MM.1S (cell line): ENCODE measurements at regions not wholly inside any gene's neighbourhood (a gene's known extent, or its start where the extent isn't known, plus 50 kb on each side); places are given as distances from the start of the nearest gene placed in this dataset.

ENCODE experiments used
- DNase-seq: peaks from one replicate; pipeline ENCODE4 v3.0.0-alpha.2; 2015
- H2AFZ ChIP-seq: fragments of 300-600 bp; sonication (generic); 2 replicates; pipeline ENCODE4 v1.6.0; 2016; ENCODE audit warnings: antibody characterized with exemption, low read length
- H3F3A ChIP-seq: fragments of 300-600 bp; sonication (generic); 2 replicates; pipeline ENCODE4 v1.6.1; 2016; ENCODE audit warnings: mild to moderate bottlenecking, antibody characterized with exemption, low read length, moderate library complexity, mixed read lengths; ENCODE audit not compliant: insufficient read depth
- H3K27ac ChIP-seq: fragments of 300-600 bp; sonication (generic); 2 replicates; pipeline ENCODE4 v1.5.1; 2016; ENCODE audit warnings: mild to moderate bottlenecking, low read length
- H3K27me3 ChIP-seq: fragments of 300-600 bp; sonication (generic); replicated peaks from 2 replicates; pipeline ENCODE4 v1.6.0; 2016; ENCODE audit warnings: low read length; ENCODE audit not compliant: insufficient read depth
- H3K36me3 ChIP-seq: fragments of 300-600 bp; sonication (generic); replicated peaks from 2 replicates; pipeline ENCODE4 v1.6.1; 2016; ENCODE audit warnings: mild to moderate bottlenecking, low read length, mixed read lengths; ENCODE audit not compliant: insufficient read depth
- H3K4me1 ChIP-seq: fragments of 300-600 bp; sonication (generic); 2 replicates; pipeline ENCODE4 v1.6.1; 2016; ENCODE audit warnings: low read length, mixed read lengths
- H3K4me2 ChIP-seq: fragments of 300-600 bp; sonication (generic); 2 replicates; pipeline ENCODE4 v1.6.0; 2016; ENCODE audit warnings: low read depth, low read length
- H3K4me3 ChIP-seq: fragments of 300-600 bp; sonication (generic); 2 replicates; pipeline ENCODE4 v1.5.1; 2016; ENCODE audit warnings: low read length, mixed read lengths
- H3K79me2 ChIP-seq: fragments of 300-600 bp; sonication (generic); 2 replicates; pipeline ENCODE4 v1.6.1; 2016; ENCODE audit warnings: mixed run types, low read length, mixed read lengths
- H3K9ac ChIP-seq: fragments of 300-600 bp; sonication (generic); 2 replicates; pipeline ENCODE4 v1.6.1; 2016; ENCODE audit warnings: low read length, mixed read lengths
- H3K9me2 ChIP-seq: fragments of 300-600 bp; sonication (generic); replicated peaks from 2 replicates; pipeline ENCODE4 v1.6.1; 2016; ENCODE audit warnings: mild to moderate bottlenecking, low read length, mixed read lengths; ENCODE audit not compliant: insufficient read depth
- H3K9me3 ChIP-seq: fragments of 300-600 bp; sonication (generic); replicated peaks from 2 replicates; pipeline ENCODE4 v1.6.1; 2016; ENCODE audit warnings: mild to moderate bottlenecking, low read length, mixed read lengths; ENCODE audit not compliant: insufficient read depth
- H4K20me1 ChIP-seq: fragments of 300-600 bp; sonication (generic); 2 replicates; pipeline ENCODE4 v1.6.1; 2016; ENCODE audit warnings: mild to moderate bottlenecking, low read length, moderate library complexity, mixed read lengths; ENCODE audit not compliant: insufficient read depth
- CTCF ChIP-seq: fragments of 300-600 bp; sonication (generic); IDR thresholded peaks from 2 replicates; pipeline ENCODE4 v1.5.1; 2016; ENCODE audit warnings: antibody characterized with exemption, low read length, mixed read lengths
- EZH2 ChIP-seq: fragments of 300-600 bp; sonication (generic); optimal IDR thresholded peaks from 2 replicates; pipeline ENCODE3; 2017; ENCODE audit warnings: low read depth, mild to moderate bottlenecking, antibody characterized with exemption, low read length, mixed read lengths
- EZH2phosphoT487 ChIP-seq: fragments of 300-600 bp; sonication (generic); IDR thresholded peaks from 2 replicates; pipeline ENCODE4 v1.6.1; 2018; ENCODE audit warnings: antibody characterized with exemption, low read length

- H3K36me3 ChIP-seq, result no peaks in the 10 kb centered on the region
Observed at GRCh38 chr2:107760620-107761364, 65.9 kb upstream of the RGPD4 start.

GRCh38 chr2:107772353-107772752 lies 54.3 kb upstream of the RGPD4 start:
- no peaks in the 10 kb centered on the region for H3K9me2 ChIP-seq
- TF ChIP-seq CTCF (no peak), EZH2phosphoT487 (no peak), EZH2 (no peak)
- H3K4me1 ChIP-seq, result no peaks in the 10 kb centered on the region
- no peak overlapping the region for H3K27ac ChIP-seq
- H3K79me2 ChIP-seq, result no peaks in the 10 kb centered on the region
- H3K27me3 ChIP-seq, result no peaks in the 10 kb centered on the region
- no peak overlapping the region for H2AFZ ChIP-seq
- H3K4me2 ChIP-seq, result no peak overlapping the region
- H4K20me1 ChIP-seq, result no peaks in the 10 kb centered on the region
- no peak for DNase-seq
- H3F3A ChIP-seq, result no peaks in the 10 kb centered on the region
- H3K4me3 ChIP-seq, result no peak overlapping the region
- H3K9ac ChIP-seq, result no peak overlapping the region
- H3K9me3 ChIP-seq, result no peaks in the 10 kb centered on the region
- no peaks in the 10 kb centered on the region for H3K36me3 ChIP-seq

More at GRCh38 chr2:107760620-107761364, 65.9 kb upstream of the RGPD4 start:
- H3K4me1 ChIP-seq, result no peaks in the 10 kb centered on the region
- H3F3A ChIP-seq, result no peaks in the 10 kb centered on the region
- H3K4me3 ChIP-seq, result no peak overlapping the region
- no peaks in the 10 kb centered on the region for H3K27me3 ChIP-seq
- H3K9ac ChIP-seq, result no peak overlapping the region
- H4K20me1 ChIP-seq, result no peaks in the 10 kb centered on the region
- TF ChIP-seq EZH2phosphoT487 (no peak), CTCF (no peak), EZH2 (no peak)
- no peak for DNase-seq
- no peaks in the 10 kb centered on the region for H3K9me3 ChIP-seq
- no peak overlapping the region for H3K27ac ChIP-seq
- no peaks in the 10 kb centered on the region for H3K79me2 ChIP-seq
- H3K4me2 ChIP-seq, result no peak overlapping the region
- H3K9me2 ChIP-seq, result no peaks in the 10 kb centered on the region
- no peak overlapping the region for H2AFZ ChIP-seq

GRCh38 chr2:107775211-107775610 lies 51.5 kb upstream of the RGPD4 start:
- H2AFZ ChIP-seq, result no peak overlapping the region
- H3K4me2 ChIP-seq, result no peak overlapping the region
- H4K20me1 ChIP-seq, result no peaks in the 10 kb centered on the region
- no peak overlapping the region for H3K9ac ChIP-seq
- no peaks in the 10 kb centered on the region for H3F3A ChIP-seq
- H3K36me3 ChIP-seq, result no peaks in the 10 kb centered on the region
- no peak overlapping the region for H3K4me3 ChIP-seq
- DNase-seq, result no peak
- no peaks in the 10 kb centered on the region for H3K79me2 ChIP-seq
- H3K4me1 ChIP-seq, result no peaks in the 10 kb centered on the region
- TF ChIP-seq EZH2phosphoT487 (no peak), EZH2 (no peak), CTCF (no peak)
- H3K9me3 ChIP-seq, result no peaks in the 10 kb centered on the region
- H3K9me2 ChIP-seq, result no peaks in the 10 kb centered on the region
- H3K27me3 ChIP-seq, result no peaks in the 10 kb centered on the region
- H3K27ac ChIP-seq, result no peak overlapping the region
